Vagina (tissue), 2 donors: ENCODE measurements at regions not wholly inside any gene's neighbourhood (a gene's known extent, or its start where the extent isn't known, plus 50 kb on each side); places are given as distances from the start of the nearest gene placed in this dataset.

Experiments
- DNase-seq, 2 donors: peaks; one replicate each; pipeline ENCODE4 v3.0.0-alpha.2; 2017; ENCODE audit errors: extremely low spot score in 2 of 2
- H3K27ac ChIP-seq: fragments of 200-600 bp; sonication (generic); one replicate; pipeline ENCODE4 v1.5.1; 2019
- H3K27me3 ChIP-seq: fragments of 200-600 bp; sonication (generic); one replicate; pipeline ENCODE4 v1.5.1; 2019
- H3K36me3 ChIP-seq, 2 donors: fragments of 200-600 bp; sonication (generic); one replicate each; pipeline ENCODE4 v1.5.1; 2017 to 2019
- H3K4me1 ChIP-seq: fragments of 200-600 bp; sonication (generic); one replicate; pipeline ENCODE4 v1.5.1; 2019
- H3K4me3 ChIP-seq, 2 donors: fragments of 200-600 bp; sonication (generic); 1 replicate in 1 of 2; 2 replicates in 1 of 2; pipeline ENCODE4 v1.5.1; 2016 to 2019
- H3K9me3 ChIP-seq: fragments of 200-600 bp; sonication (generic); one replicate; pipeline ENCODE4 v1.5.1; 2019
- CTCF ChIP-seq, 3 experiments: fragments of 450-650 bp in 2 of 3; fragments of 200-600 bp in 1 of 3; sonication (generic) in 1 of 3; IDR thresholded peaks; one replicate each; pipeline ENCODE4 v1.5.1; 2017 to 2019; ENCODE audit warnings: antibody characterized with exemption in 3 of 3, mild to moderate bottlenecking in 2 of 3, moderate library complexity in 2 of 3
- POLR2A ChIP-seq, 2 donors: fragments of 450-650 bp; IDR thresholded peaks; one replicate each; pipeline ENCODE4 v1.6.1; 2017; ENCODE audit warnings: antibody characterized with exemption in 2 of 2, mild to moderate bottlenecking in 2 of 2, moderate library complexity in 2 of 2
- POLR2AphosphoS5 ChIP-seq, 2 donors: sonication (generic); formaldehyde crosslinking; IDR thresholded peaks; one replicate each; pipeline ENCODE4 v1.9.0; 2017; ENCODE audit warnings: antibody characterized with exemption in 2 of 2, mild to moderate bottlenecking in 2 of 2, low read depth in 1 of 2; ENCODE audit not compliant: insufficient read depth in 1 of 2
- intact Hi-C: fragments of 100-400 bp; cut with DNase I; formaldehyde crosslinking; loops from one replicate; pipeline ENCODE4 v1.15.1; 2023

GRCh38 chr18:40939656-40940515 is 1015.1 kb upstream of the PIK3C3 start:
- no peaks in the 10 kb centered on the region for H3K27me3 ChIP-seq
- intact Hi-C loops: no loop called here
- no peaks in the 10 kb centered on the region for H3K9me3 ChIP-seq
- H3K4me3 ChIP-seq: no peak overlapping the region
- no peak for TF ChIP-seq POLR2A (IDR thresholded peaks at IDR 0.05)
- no peak for DNase-seq
- no peak overlapping the region for H3K27ac ChIP-seq
- H3K4me1 ChIP-seq: no peaks in the 10 kb centered on the region
- no peaks in the 10 kb centered on the region for H3K36me3 ChIP-seq

- no peak for DNase-seq
These were observed 1016.4 kb upstream of the PIK3C3 start for GRCh38 chr18:40938615-40939014.

GRCh38 chr18:40937386-40937785 is 1017.6 kb upstream of the PIK3C3 start:
- no peak for DNase-seq

More at GRCh38 chr18:40938615-40939014, 1016.4 kb upstream of the PIK3C3 start:
- H3K27ac ChIP-seq: no peak overlapping the region
- no peaks in the 10 kb centered on the region for H3K9me3 ChIP-seq
- no peak for TF ChIP-seq POLR2A (IDR thresholded peaks at IDR 0.05)
- TF ChIP-seq CTCF (IDR thresholded peaks at IDR 0.05): no peak
- no peak for TF ChIP-seq POLR2AphosphoS5 (IDR thresholded peaks at IDR 0.05; ENCODE audit: insufficient read depth in 1 of 2, low read depth in 1 of 2)
- intact Hi-C loops: no loop called here
- no peak overlapping the region for H3K4me3 ChIP-seq
- no peaks in the 10 kb centered on the region for H3K4me1 ChIP-seq
- H3K36me3 ChIP-seq: no peaks in the 10 kb centered on the region
- no peaks in the 10 kb centered on the region for H3K27me3 ChIP-seq

GRCh38 chr18:40935423-40935822 is 1019.6 kb upstream of the PIK3C3 start:
- Histone ChIP-seq H3K4me3 (no peak overlapping the region), H3K27ac (no peak overlapping the region), H3K9me3 (no peaks in the 10 kb centered on the region), H3K4me1 (no peaks in the 10 kb centered on the region), H3K36me3 (no peaks in the 10 kb centered on the region), H3K27me3 (no peaks in the 10 kb centered on the region)
- intact Hi-C loops: no loop called here
- no peak for DNase-seq
- TF ChIP-seq CTCF (IDR thresholded peaks at IDR 0.05): no peak
- no peak for TF ChIP-seq POLR2AphosphoS5 (IDR thresholded peaks at IDR 0.05; ENCODE audit: insufficient read depth in 1 of 2, low read depth in 1 of 2)
- no peak for TF ChIP-seq POLR2A (IDR thresholded peaks at IDR 0.05)

More at GRCh38 chr18:40937386-40937785, 1017.6 kb upstream of the PIK3C3 start:
- TF ChIP-seq POLR2AphosphoS5 (IDR thresholded peaks at IDR 0.05; ENCODE audit: insufficient read depth in 1 of 2, low read depth in 1 of 2): no peak
- no peak for TF ChIP-seq POLR2A (IDR thresholded peaks at IDR 0.05)
- no peak for TF ChIP-seq CTCF (IDR thresholded peaks at IDR 0.05)
- Histone ChIP-seq H3K9me3 (no peaks in the 10 kb centered on the region), H3K4me1 (no peaks in the 10 kb centered on the region), H3K27ac (no peak overlapping the region), H3K27me3 (no peaks in the 10 kb centered on the region), H3K36me3 (no peaks in the 10 kb centered on the region), H3K4me3 (no peak overlapping the region)
- intact Hi-C loops: no loop called here

- H3K4me3 ChIP-seq: no peak overlapping the region
- H3K36me3 ChIP-seq: no peaks in the 10 kb centered on the region
- no peak for TF ChIP-seq POLR2A (IDR thresholded peaks at IDR 0.05)
- no peak for TF ChIP-seq CTCF (IDR thresholded peaks at IDR 0.05)
- no peak for TF ChIP-seq POLR2AphosphoS5 (IDR thresholded peaks at IDR 0.05; ENCODE audit: insufficient read depth in 1 of 2, low read depth in 1 of 2)
- H3K27ac ChIP-seq: no peak overlapping the region
- no peaks in the 10 kb centered on the region for H3K27me3 ChIP-seq
- intact Hi-C loops: no loop called here
- no peak for DNase-seq
- H3K9me3 ChIP-seq: no peaks in the 10 kb centered on the region
- H3K4me1 ChIP-seq: no peaks in the 10 kb centered on the region
These were observed 1022.2 kb upstream of the PIK3C3 start for GRCh38 chr18:40932862-40933261.
